CD4-positive, alpha-beta T cell treated with Interleukin-4 for 1 hour (primary cell): ENCODE measurements at regions not wholly inside any gene's neighbourhood (a gene's known extent, or its start where the extent isn't known, plus 50 kb on each side); places are given as distances from the start of the nearest gene placed in this dataset.

Experiments used
- DNase-seq, 2 donors: peaks; one replicate each; pipeline ENCODE4 v3.0.0-alpha.2; 2020 to 2022

- no peak for DNase-seq
Observed at GRCh38 chr20:24817351-24817750, 131.7 kb upstream of the CST7 start.

GRCh38 chr20:24818056-24818455, 131.0 kb upstream of the CST7 start:
- no peak for DNase-seq

GRCh38 chr20:24819331-24819965, 129.6 kb upstream of the CST7 start:
- no peak for DNase-seq

- DNase-seq, result no peak
Observed at GRCh38 chr20:24820345-24820744, 128.7 kb upstream of the CST7 start.

GRCh38 chr20:24821391-24821790, 127.7 kb upstream of the CST7 start:
- no peak for DNase-seq

GRCh38 chr20:24823176-24823784, 125.8 kb upstream of the CST7 start:
- no peak for DNase-seq

GRCh38 chr20:24823989-24824693, 124.9 kb upstream of the CST7 start:
- no peak for DNase-seq

- no peak for DNase-seq
Observed at GRCh38 chr20:24825591-24825990, 123.5 kb upstream of the CST7 start.

- no peak for DNase-seq
Observed at GRCh38 chr20:24827603-24828295, 121.3 kb upstream of the CST7 start.

GRCh38 chr20:24828992-24829648, 119.9 kb upstream of the CST7 start:
- DNase-seq, result no peak

GRCh38 chr20:24829649-24830370, 119.3 kb upstream of the CST7 start:
- no peak for DNase-seq

GRCh38 chr20:24830649-24831048, 118.4 kb upstream of the CST7 start:
- no peak for DNase-seq

GRCh38 chr20:24831232-24831631, 117.8 kb upstream of the CST7 start:
- DNase-seq, result no peak

GRCh38 chr20:24832518-24832917, 116.6 kb upstream of the CST7 start:
- no peak for DNase-seq

GRCh38 chr20:24833592-24833991, 115.5 kb upstream of the CST7 start:
- no peak for DNase-seq

- no peak for DNase-seq
Observed at GRCh38 chr20:24834310-24834709, 114.8 kb upstream of the CST7 start.

GRCh38 chr20:24835195-24835594, 113.9 kb upstream of the CST7 start:
- DNase-seq, result no peak

- DNase-seq, result no peak
Observed at GRCh38 chr20:24836041-24836533, 113.0 kb upstream of the CST7 start.

- DNase-seq, result no peak
Observed at GRCh38 chr20:24836661-24837299, 112.3 kb upstream of the CST7 start.

GRCh38 chr20:24837781-24838450, 111.2 kb upstream of the CST7 start:
- DNase-seq, result no peak
